Panc1 (cell line): ENCODE measurements at regions not wholly inside any gene's neighbourhood (a gene's known extent, or its start where the extent isn't known, plus 50 kb on each side); places are given as distances from the start of the nearest gene placed in this dataset.

ENCODE experiments used
- POLR2AphosphoS5 ChIP-seq: IDR thresholded peaks from 2 replicates; pipeline ENCODE4 v1.6.1; 2012; ENCODE audit warnings: mild to moderate bottlenecking, low read depth, low read length, moderate library complexity
- TCF7L2 ChIP-seq: IDR thresholded peaks from 2 replicates; pipeline ENCODE4 v1.6.1; 2011; ENCODE audit warnings: mild to moderate bottlenecking, low read depth, low read length, inconsistent platforms
- TF ChIP-seq, protein P1 (sequence below): fragments of 450-650 bp; IDR thresholded peaks from 2 replicates; pipeline ENCODE4 v1.5.1; 2017; ENCODE audit warnings: mild to moderate bottlenecking

DNA sequence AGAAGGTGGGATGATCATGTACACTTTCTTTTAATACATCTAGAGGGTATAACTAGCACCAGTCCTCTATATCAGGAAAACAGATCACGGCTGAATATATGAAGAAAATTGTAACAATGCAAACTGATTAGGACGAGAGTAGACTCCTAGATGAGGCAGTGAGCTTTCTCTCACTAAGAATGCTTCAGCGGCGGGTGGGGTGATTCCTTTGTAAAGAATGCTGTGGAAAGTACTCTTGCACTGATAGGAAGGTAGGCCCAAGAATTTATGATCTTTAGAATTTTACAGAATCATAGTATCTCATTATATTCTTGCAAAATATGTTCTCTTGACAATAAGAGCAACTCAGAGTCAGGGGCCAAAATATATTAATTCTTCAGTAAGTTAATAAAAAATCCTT is 133.0 kb downstream of the LMNTD1 start:
- TF ChIP-seq, protein P1, sequence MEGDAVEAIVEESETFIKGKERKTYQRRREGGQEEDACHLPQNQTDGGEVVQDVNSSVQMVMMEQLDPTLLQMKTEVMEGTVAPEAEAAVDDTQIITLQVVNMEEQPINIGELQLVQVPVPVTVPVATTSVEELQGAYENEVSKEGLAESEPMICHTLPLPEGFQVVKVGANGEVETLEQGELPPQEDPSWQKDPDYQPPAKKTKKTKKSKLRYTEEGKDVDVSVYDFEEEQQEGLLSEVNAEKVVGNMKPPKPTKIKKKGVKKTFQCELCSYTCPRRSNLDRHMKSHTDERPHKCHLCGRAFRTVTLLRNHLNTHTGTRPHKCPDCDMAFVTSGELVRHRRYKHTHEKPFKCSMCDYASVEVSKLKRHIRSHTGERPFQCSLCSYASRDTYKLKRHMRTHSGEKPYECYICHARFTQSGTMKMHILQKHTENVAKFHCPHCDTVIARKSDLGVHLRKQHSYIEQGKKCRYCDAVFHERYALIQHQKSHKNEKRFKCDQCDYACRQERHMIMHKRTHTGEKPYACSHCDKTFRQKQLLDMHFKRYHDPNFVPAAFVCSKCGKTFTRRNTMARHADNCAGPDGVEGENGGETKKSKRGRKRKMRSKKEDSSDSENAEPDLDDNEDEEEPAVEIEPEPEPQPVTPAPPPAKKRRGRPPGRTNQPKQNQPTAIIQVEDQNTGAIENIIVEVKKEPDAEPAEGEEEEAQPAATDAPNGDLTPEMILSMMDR: no peak
- no peak for TF ChIP-seq POLR2AphosphoS5
- TF ChIP-seq TCF7L2: no peak
